Common myeloid progenitor, CD34-positive (primary cell): ENCODE measurements at regions not wholly inside any gene's neighbourhood (a gene's known extent, or its start where the extent isn't known, plus 50 kb on each side); places are given as distances from the start of the nearest gene placed in this dataset.

Experiments used
- CTCF ChIA-PET: fragments of 350-600 bp; sonication (Branson Sonifier 250); formaldehyde crosslinking; loops from one replicate; lab custom pipeline; 2021; ENCODE audit warnings: antibody characterized with exemption; lab: Charles Lee
- POLR2A ChIA-PET: fragments of 350-600 bp; sonication (Branson Sonifier 250); formaldehyde crosslinking; loops from one replicate; lab custom pipeline; 2021; ENCODE audit warnings: antibody characterized with exemption; lab: Charles Lee
- DNase-seq, 3 donors: peaks; one replicate each; pipeline versions ENCODE4 v3.0.0 to v3.0.0-alpha.2; 2013
- H3K27ac ChIP-seq, 2 experiments: 1 replicate in 1 of 2; 2 replicates in 1 of 2; pipeline ENCODE4 v1.7.0; 2013; ENCODE audit warnings: inconsistent platforms in 2 of 2, low read length in 2 of 2, mild to moderate bottlenecking in 2 of 2, low read depth in 1 of 2, moderate library complexity in 1 of 2; ENCODE audit not compliant: severe bottlenecking in 2 of 2, insufficient read depth in 1 of 2, poor library complexity in 1 of 2
- H3K27me3 ChIP-seq, 5 experiments: replicated peaks in 2 of 5; 1 replicate in 3 of 5; 2 replicates in 2 of 5; pipeline versions ENCODE4 v1.6.1 to v1.7.0; 2013; ENCODE audit warnings: low read length in 4 of 5, mild to moderate bottlenecking in 2 of 5, moderate library complexity in 2 of 5, inconsistent platforms in 1 of 5; ENCODE audit not compliant: insufficient read depth in 5 of 5, control insufficient read depth in 4 of 5
- H3K36me3 ChIP-seq, 4 experiments: 1 replicate in 2 of 4; 2 replicates in 2 of 4; pipeline versions ENCODE4 v1.6.1 to v1.7.0; 2013; ENCODE audit warnings: low read length in 3 of 4, control low read depth in 1 of 4, mild to moderate bottlenecking in 1 of 4; ENCODE audit not compliant: control insufficient read depth in 4 of 4, insufficient read depth in 4 of 4
- H3K4me1 ChIP-seq, 4 experiments: 1 replicate in 3 of 4; 2 replicates in 1 of 4; pipeline versions ENCODE4 v1.6.1 to v1.7.1; 2013; ENCODE audit warnings: low read length in 3 of 4, mild to moderate bottlenecking in 3 of 4, control low read depth in 1 of 4, inconsistent platforms in 1 of 4, moderate library complexity in 1 of 4; ENCODE audit not compliant: control insufficient read depth in 4 of 4, insufficient read depth in 4 of 4; ENCODE audit errors: control extremely low read depth in 1 of 4
- H3K4me3 ChIP-seq, 7 experiments: 1 replicate in 4 of 7; 2 replicates in 3 of 7; pipeline versions ENCODE4 v1.5.1 to v1.7.0; 2013; ENCODE audit warnings: mild to moderate bottlenecking in 7 of 7, low read length in 6 of 7, moderate library complexity in 6 of 7, inconsistent platforms in 2 of 7, low read depth in 2 of 7, control low read depth in 1 of 7; ENCODE audit not compliant: insufficient read depth in 4 of 7, control insufficient read depth in 1 of 7; ENCODE audit errors: extremely low read depth in 1 of 7
- H3K9me3 ChIP-seq, 5 experiments: 1 replicate in 4 of 5; 2 replicates in 1 of 5; pipeline versions ENCODE4 v1.6.1 to v1.7.1; 2013; ENCODE audit warnings: low read length in 4 of 5, mild to moderate bottlenecking in 2 of 5, inconsistent platforms in 1 of 5, low read depth in 1 of 5, moderate library complexity in 1 of 5; ENCODE audit not compliant: control insufficient read depth in 4 of 5, insufficient read depth in 2 of 5; ENCODE audit errors: control extremely low read depth in 1 of 5
- WGBS: methylation state at CpG from one replicate; pipeline ENCODE4 v1.1.5; 2013; ENCODE audit not compliant: insufficient coverage; 5-methylcytosine and 5-hydroxymethylcytosine counted together

DNA sequence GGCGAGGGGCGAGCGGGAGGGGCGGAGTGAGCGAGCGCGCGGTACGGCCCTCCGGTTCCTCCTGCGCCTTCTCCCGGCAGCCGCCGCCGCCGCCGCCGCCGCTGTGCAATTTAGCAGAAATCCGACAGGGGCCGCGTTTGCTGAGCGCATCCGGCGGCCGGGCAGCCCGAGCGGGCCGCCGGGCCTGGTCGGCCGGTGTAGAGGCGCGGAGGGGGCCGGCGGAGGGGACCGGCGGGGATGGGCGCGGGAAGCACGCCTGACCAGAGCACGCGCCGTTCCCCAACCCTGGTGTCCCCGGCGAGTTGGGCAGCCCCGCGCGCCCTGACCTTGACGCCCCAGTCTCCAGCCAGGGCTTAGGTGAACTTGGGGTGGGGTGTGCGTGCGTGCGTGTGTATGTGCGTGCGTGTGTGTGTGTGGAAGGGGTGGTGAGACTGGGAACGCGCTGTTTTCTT lies 144.5 kb upstream of the ZNF536 start:
- DNase-seq, result peak; percentile 50 to 75 (median 55)
- no peaks in the 10 kb centered on the region for H3K9me3 ChIP-seq
- peaks cover 4 to 91% (median 53%) of the 10 kb centered on the region in 5 experiments for H3K27me3 ChIP-seq
- H3K4me1 ChIP-seq, result peaks cover 2 to 50% (median 29%) of the 10 kb centered on the region in 4 experiments
- POLR2A ChIA-PET, result no interaction called here
- H3K36me3 ChIP-seq, result no peaks in the 10 kb centered on the region
- H3K27ac ChIP-seq, result no peak overlapping the region
- CTCF ChIA-PET, result no interaction called here
- WGBS, result 0% methylated on average over 23 of the region's 57 CpGs
- H3K4me3 ChIP-seq, result peak overlapping the region in 5 of 7 experiments; percentile 48 to 76 (median 57)

DNA sequence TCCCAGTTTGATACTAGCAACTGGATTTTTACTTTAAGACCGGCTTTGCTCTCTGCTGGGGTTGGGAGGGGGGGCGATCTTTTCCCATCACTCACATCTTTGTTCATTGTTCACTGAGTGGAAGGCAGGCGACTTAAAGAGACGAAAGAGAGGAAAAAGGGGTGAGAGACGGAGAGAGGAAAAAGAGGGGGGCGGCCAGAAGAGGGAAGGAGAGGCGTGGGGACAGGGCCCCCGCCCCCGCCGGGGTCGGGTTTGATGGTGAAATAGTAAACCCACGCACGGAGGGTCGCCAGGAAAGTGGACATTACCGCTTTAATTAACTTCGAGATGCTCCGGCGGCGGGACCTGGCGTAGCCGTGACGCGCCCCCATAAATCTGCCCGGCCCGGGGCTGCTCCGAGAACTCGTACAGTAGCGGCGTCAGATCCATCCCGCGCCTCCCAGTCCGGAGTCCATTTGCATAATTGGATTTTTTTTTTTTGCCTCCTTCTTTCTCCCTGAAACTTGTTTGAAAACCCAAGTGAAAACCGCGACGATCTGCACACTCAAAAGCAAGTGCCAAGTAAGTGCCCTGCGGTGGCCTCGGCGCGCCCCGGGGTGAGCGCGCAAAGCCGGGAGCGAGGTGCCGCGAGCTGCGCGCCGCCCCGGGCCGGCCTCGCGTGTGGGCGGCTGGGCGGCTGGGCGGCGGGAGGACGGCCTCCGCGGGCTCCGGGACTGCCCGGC lies 143.9 kb upstream of the ZNF536 start:
- Histone ChIP-seq H3K4me1 (peaks cover 2 to 49% (median 29%) of the 10 kb centered on the region in 4 experiments), H3K36me3 (no peaks in the 10 kb centered on the region), H3K27ac (no peak overlapping the region), H3K27me3 (peaks cover 4 to 90% (median 50%) of the 10 kb centered on the region in 5 experiments), H3K4me3 (peak overlapping the region in 4 of 7 experiments; percentile 25 to 76 (median 62)), H3K9me3 (no peaks in the 10 kb centered on the region)
- under 1% methylated on average over 41 of the region's 62 CpGs for WGBS
- ChIA-PET CTCF (interaction anchor here (0.6 kb wide), 1 partner anchor 11 kb away, joined by 3 read pairs; no protein-coding TSS in a partner anchor), POLR2A (no interaction called here)
- DNase-seq, result peak in 1 of 3 donors; percentile 37

DNA sequence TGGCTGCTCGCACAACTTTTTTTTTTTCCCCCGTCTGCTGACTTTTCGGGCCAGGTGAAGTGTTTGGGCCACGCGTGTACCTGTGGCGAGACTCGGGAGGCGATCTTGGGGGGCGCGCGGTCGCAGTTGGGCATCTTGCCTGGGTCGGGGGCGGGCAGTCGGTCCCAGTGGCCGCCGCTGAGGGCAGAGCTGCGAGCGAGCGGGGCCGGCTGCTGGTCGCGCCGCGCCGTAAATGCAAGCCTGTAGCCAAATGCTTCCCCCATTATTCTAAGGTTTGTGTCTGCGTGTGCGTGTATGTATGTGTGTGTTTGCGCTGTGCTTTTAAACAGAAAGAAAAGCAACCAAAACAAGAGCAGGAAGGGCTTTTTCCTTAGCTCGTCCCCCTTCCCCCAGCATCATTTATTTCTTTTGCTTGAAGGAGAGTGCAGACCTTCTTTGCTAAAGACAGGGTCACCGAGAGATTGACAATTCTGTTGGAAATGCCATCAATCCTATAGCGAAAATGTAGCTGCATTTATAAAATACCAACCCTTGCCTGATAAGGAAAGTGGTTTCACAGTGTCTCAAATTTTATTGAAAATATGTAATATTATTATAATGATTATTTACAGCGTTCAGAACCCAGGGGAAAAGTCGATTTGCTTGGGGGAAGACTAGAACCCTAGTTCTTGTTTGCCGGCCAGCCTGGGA lies 143.2 kb upstream of the ZNF536 start:
- peak overlapping the region in 5 of 7 experiments; percentile 23 to 76 (median 57) for H3K4me3 ChIP-seq
- H3K27me3 ChIP-seq, result peaks cover 4 to 88% (median 47%) of the 10 kb centered on the region in 5 experiments
- no peak overlapping the region for H3K27ac ChIP-seq
- H3K4me1 ChIP-seq, result peaks cover 2 to 49% (median 29%) of the 10 kb centered on the region in 4 experiments
- CTCF ChIA-PET, result interaction anchor here (0.6 kb wide), 1 partner anchor 10 kb away, joined by 3 read pairs; no protein-coding TSS in a partner anchor
- WGBS, result 1% methylated on average over 28 of the region's 35 CpGs
- POLR2A ChIA-PET, result no interaction called here
- H3K9me3 ChIP-seq, result no peaks in the 10 kb centered on the region
- peak; percentile 40 to 57 (median 49) for DNase-seq
- no peaks in the 10 kb centered on the region for H3K36me3 ChIP-seq

DNA sequence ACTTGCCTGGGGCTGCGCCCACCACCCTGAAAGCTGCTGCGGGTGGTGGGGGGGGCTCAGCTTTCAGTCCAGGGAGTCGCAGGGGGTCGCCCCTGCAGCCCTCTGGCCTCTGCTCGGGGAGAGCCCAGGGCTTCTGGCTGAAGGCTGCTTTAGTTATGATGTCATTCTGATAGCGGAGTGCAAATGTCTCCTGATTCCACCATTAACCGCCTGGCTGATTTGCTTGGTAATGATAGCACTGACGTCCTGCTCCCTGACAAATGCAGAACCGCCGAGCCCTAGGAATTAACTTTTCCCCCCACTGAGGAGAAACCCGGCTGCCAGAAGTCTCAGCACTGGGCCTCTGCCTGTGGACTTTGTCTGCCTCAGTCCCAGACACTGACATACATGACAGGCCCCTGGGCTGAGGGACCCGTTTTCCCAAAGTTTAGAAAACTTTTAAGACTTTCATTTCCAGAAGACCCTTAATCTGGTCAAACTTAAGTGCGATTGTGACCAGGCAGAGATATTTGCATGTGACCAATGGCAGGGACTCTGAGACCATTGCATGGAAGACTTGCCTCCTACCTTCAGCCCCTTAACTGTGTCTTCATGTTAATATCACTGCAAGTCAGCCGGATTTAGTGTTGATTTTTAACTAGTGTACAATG lies 142.5 kb upstream of the ZNF536 start:
- Histone ChIP-seq H3K27ac (no peak overlapping the region), H3K36me3 (no peaks in the 10 kb centered on the region), H3K4me3 (no peak overlapping the region), H3K27me3 (peaks cover 4 to 86% (median 41%) of the 10 kb centered on the region in 5 experiments), H3K9me3 (no peaks in the 10 kb centered on the region), H3K4me1 (peaks cover 2 to 46% (median 29%) of the 10 kb centered on the region in 4 experiments)
- DNase-seq, result peak in 1 of 3 donors; percentile 16
- CTCF ChIA-PET, result no interaction called here
- WGBS, result 56% methylated on average over 10 of the region's 14 CpGs
- POLR2A ChIA-PET, result no interaction called here

DNA sequence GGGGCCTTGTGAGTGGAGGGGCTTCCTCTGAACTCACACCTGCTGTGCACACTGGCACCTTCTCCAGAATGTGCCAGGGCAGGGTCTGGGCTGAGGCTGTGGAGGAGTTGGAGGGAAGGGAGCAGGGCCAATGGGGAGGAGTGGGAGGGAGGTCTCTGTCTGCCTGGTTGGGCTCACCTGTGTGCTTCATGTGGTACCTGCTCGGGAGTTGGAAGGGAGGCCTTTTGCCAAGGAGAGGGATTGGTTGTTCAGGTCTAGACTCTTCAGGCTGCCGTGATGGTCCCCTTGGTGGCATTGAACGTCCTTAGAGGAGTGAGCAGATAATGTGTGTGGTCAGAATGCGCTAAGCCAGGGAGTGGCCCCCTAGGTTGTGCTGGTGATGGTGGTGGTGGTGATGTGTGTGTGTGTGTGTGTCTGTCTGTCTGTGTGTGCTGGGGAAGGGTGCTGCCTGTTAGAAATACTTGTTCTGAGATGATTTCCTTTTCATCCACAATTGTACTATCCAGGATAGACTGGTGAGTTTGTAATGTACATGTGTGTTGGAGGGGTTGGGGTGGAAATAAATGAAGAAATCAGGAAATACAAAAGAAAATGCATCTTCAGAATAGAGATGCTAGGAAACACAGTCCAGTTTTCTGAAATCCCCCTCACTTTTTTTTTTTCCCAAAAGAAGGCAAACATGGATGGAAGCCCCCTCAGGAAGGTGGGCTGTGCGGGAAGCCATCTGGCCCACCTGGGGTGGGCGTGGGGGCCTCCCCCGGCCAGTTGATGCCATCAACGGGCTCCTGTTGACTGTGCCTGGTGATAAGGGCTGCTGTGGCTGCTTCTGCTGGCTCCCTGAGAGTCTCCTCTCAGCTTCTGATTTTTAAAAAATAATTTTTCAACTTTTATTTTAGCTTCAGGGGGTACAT lies 140.5 kb upstream of the ZNF536 start:
- WGBS, result 83% methylated on average over 7 of the region's 8 CpGs
- H3K27ac ChIP-seq, result no peak overlapping the region
- peaks cover 2 to 29% (median 21%) of the 10 kb centered on the region in 4 experiments for H3K4me1 ChIP-seq
- H3K27me3 ChIP-seq, result peaks cover 2 to 86% (median 45%) of the 10 kb centered on the region in 5 experiments
- no peaks in the 10 kb centered on the region for H3K9me3 ChIP-seq
- ChIA-PET POLR2A (no interaction called here), CTCF (no interaction called here)
- no peak overlapping the region for H3K4me3 ChIP-seq
- peak in 1 of 3 donors; percentile 27 for DNase-seq
- no peaks in the 10 kb centered on the region for H3K36me3 ChIP-seq

DNA sequence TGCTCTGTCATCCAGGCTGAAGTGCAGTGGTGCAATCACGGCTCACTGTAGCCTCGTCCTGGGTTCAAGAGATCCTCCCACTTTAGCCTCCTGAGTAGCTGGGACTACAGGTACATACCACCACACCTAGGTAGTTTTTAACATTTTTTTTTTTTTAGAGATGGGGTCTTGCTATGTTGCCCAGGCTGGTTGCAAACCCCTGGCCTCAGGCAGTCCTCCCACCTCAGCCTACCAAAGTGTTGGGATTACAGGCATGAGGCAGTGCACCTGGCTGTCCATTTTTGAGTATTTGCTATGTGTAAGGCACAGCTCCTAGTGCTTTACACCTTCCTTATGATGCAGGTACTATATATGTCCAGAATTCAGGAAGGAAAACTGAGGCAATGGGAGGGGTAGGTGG lies 138.8 kb upstream of the ZNF536 start:
- Histone ChIP-seq H3K9me3 (no peaks in the 10 kb centered on the region), H3K4me3 (no peak overlapping the region), H3K4me1 (peaks cover 2 to 14% (median 7%) of the 10 kb centered on the region in 4 experiments), H3K27ac (no peak overlapping the region), H3K36me3 (no peaks in the 10 kb centered on the region), H3K27me3 (peaks cover 2 to 90% (median 48%) of the 10 kb centered on the region in 5 experiments)
- WGBS, result 100% methylated on average over 1 of the region's 2 CpGs
- DNase-seq, result no peak
- ChIA-PET CTCF (interaction anchor here (0.7 kb wide), 1 partner anchor 521 kb away, joined by 3 read pairs; no protein-coding TSS in a partner anchor), POLR2A (no interaction called here)
